ENCODE measurements at regions not wholly inside any gene's neighbourhood (a gene's known extent, or its start where the extent isn't known, plus 50 kb on each side); places are given as distances from the start of the nearest gene placed in this dataset.
"Not testable (repeated sequence)": the region's sequence is repeated elsewhere in the genome, so short reads cannot be mapped to it uniquely, and the experiment has no call there.

DNA sequence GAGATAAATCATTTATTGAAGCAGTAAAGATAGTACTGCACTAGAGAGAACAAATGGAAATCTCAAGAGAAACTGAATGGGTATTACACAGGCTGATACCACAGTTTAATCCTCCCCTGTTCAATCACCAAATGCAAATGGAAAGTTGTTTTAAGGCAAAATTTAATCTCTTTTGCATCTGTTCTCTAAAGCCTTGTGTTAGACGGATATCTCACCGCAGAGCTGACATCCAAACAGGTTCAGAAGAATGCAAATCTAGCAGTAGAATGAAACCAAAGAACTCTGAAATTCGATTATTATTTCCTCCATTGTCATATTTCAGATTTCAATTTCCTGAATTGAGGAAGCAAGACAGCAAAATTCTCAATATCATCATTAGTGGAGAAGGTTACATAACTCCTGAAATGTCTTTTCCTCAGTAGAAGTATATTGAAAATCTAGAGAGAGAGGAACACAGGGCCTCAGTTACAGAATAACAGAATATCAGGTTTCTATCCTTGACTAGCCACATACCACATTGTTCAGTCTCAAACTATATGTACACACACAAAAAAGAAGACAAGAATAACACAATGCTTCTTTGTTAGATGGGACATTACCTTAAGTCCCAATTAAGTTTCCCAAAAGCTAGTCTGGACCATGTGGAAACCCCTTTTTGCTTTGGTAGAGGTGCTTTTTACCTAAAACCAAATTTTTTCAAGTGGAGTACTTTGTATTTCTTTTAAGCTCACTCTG lies 94.1 kb upstream of the BANK1 start:
- TF ChIP-seq, protein P1, sequence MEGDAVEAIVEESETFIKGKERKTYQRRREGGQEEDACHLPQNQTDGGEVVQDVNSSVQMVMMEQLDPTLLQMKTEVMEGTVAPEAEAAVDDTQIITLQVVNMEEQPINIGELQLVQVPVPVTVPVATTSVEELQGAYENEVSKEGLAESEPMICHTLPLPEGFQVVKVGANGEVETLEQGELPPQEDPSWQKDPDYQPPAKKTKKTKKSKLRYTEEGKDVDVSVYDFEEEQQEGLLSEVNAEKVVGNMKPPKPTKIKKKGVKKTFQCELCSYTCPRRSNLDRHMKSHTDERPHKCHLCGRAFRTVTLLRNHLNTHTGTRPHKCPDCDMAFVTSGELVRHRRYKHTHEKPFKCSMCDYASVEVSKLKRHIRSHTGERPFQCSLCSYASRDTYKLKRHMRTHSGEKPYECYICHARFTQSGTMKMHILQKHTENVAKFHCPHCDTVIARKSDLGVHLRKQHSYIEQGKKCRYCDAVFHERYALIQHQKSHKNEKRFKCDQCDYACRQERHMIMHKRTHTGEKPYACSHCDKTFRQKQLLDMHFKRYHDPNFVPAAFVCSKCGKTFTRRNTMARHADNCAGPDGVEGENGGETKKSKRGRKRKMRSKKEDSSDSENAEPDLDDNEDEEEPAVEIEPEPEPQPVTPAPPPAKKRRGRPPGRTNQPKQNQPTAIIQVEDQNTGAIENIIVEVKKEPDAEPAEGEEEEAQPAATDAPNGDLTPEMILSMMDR (IDR thresholded peaks at IDR 0.05; ENCODE audit: borderline replicate concordance, insufficient read depth, low read depth, low read length): no peak
- H3K4me3 ChIP-seq (ENCODE audit: low read depth, low read length): no peak overlapping the region

DNA sequence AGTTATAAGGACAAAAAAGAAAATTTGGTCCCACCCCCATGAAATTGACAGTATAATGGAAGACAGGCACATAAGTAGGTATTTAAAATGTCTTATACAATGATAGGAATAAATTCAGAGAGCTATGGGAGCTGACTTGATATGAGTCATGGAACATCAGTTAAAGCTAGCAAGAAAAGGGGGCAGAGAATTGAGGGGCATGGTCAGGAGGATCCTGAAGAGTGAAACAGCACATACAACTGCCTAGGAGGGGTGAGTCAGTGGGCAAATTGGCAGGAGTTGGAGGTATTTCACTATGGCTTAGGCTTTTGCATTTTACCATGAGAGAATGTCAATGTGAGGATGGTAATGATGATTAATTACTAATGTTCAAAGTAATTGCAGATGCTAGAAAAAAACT lies 95.4 kb upstream of the BANK1 start:
- H3K4me3 ChIP-seq (ENCODE audit: low read depth, low read length): no peak overlapping the region
- TF ChIP-seq, protein P1 (IDR thresholded peaks at IDR 0.05; ENCODE audit: borderline replicate concordance, insufficient read depth, low read depth, low read length): no peak

DNA sequence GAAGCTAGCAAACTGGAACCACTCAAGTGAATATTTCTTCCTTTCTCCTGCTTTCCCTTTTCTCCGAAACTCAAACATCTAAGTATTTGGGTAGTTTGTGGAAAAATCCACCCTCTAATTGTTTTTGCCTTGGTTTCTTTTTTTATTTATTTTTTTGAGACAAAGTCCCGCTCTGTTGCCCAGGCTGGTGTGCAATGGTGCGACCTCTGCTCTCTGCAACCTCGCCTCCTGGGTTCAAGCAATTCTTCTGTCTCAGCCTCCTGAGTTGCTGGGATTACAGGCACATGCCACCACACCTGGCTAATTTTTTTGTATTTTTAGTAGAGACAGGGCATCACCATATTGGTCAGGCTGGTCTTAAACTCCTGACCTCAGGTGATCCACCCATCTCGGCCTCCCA lies 96.1 kb upstream of the BANK1 start:
- H3K4me3 ChIP-seq (ENCODE audit: low read depth, low read length): not testable (repeated sequence)

DNA sequence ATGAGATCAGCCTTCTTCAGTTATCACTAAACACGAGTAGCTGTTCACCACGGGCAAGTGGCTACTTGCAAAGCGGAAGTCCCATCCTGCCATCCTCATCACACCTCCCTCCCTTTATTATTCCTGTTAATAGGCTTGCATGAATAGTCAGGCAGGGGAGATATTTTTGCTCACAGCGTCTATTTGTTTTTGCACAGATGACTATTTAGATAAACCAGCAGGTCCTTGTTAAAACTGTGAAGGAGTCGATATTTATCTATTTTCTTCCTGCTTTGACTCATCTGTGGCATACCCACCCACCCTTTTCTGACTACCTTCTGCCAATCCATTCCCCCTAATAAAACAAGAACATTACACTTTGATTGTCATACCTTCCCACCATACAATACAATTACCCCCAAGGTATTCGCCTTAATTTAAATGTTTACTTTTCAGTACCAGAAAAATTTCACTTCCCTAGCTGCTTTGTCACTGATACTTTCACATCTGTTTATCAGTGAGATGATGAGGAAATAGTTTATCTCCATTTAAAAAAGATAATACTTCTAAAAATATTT lies 96.6 kb upstream of the BANK1 start:
- TF ChIP-seq, protein P1 (IDR thresholded peaks at IDR 0.05; ENCODE audit: borderline replicate concordance, insufficient read depth, low read depth, low read length): no peak
- H3K4me3 ChIP-seq (ENCODE audit: low read depth, low read length): no peak overlapping the region

DNA sequence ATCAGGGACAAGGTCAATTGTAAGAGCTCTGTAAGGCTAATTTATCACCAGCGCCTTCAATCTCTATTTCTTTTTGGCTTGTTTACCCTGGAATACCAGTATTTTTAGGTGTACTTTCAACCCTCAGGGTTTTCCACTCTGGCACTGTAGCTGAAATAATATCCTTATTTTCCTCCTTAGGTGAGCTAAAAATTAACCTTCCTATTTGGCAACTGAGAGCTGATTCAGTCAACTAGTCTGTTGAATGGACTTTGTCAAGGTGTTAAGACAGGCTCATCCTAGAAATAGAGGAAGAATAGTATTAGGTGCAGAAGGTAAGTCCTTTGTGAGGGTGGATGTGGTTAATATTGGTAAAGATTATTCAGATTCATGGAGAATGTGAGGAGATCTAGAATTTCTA lies 101.3 kb upstream of the BANK1 start:
- no peak overlapping the region for H3K4me3 ChIP-seq (ENCODE audit: low read depth, low read length)
- TF ChIP-seq, protein P1 (IDR thresholded peaks at IDR 0.05; ENCODE audit: borderline replicate concordance, insufficient read depth, low read depth, low read length): no peak

DNA sequence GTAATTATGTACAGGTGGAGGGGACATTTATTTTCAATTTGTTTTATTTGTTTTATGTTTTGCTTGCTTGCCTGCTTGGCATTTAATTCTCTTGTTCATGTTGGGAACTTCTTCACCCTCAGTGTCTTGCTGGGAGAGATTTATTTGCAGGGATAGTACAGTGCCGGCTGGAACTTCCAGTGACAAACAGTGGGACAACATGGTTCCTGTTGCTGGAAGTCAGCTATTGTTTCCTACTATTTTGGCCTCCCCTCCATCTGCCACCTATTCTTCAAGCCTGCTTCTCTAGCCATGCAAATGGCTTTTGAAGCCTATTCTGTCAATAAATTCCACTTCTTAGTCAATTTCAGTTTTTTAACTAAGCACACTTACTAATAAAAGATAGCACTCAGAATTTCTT lies 105.4 kb upstream of the BANK1 start:
- H3K4me3 ChIP-seq (ENCODE audit: low read depth, low read length): no peak overlapping the region

DNA sequence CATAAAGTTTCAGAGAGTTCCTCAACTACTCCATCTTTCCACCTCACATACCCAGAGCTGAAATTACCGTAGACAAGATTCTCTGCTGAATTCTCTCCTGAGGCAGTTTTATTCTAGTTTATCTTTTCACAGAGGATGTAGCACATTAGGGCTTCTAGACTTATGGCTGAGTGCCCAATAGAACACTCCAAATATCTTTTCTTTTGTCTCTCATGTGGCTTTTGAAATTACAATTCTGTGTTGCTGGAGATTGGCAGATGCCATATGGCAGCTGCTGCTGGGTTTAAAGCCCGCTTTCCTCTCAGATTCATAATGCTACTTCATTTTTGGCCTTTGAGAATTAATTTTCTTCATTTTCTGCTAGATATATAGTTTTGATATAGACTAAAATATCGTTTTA lies 107.6 kb upstream of the BANK1 start:
- TF ChIP-seq, protein P1 (IDR thresholded peaks at IDR 0.05; ENCODE audit: borderline replicate concordance, insufficient read depth, low read depth, low read length): no peak
- no peak overlapping the region for H3K4me3 ChIP-seq (ENCODE audit: low read depth, low read length)

More for the DNA sequence above, 105.4 kb upstream of the BANK1 start:
- TF ChIP-seq, protein P1 (IDR thresholded peaks at IDR 0.05; ENCODE audit: borderline replicate concordance, insufficient read depth, low read depth, low read length): no peak

Measured in GM12875 (cell line).